GM12878 (cell line): ENCODE measurements at regions not wholly inside any gene's neighbourhood (a gene's known extent, or its start where the extent isn't known, plus 50 kb on each side); places are given as distances from the start of the nearest gene placed in this dataset.

Experiments used
- ATAC-seq: fragments of 200-7000 bp; cut with Tn5 transposase; 3 replicates; pipeline ENCODE4 v1.9.1; 2020; ENCODE audit warnings: mild to moderate bottlenecking, moderate library complexity
- BruUV-seq: library from RNA; stranded (reverse); fragments of 400-500 nt; replicated peaks from 2 replicates; lab custom pipeline; 2021; lab: Mats Ljungman, UMichigan
- CTCF ChIA-PET: fragments of 300-600 bp; sonication (Branson Sonifier 250); formaldehyde crosslinking; extraction: SDS; loops from one replicate; lab custom pipeline; 2021; ENCODE audit warnings: inconsistent platforms; lab: Yijun Ruan, JAX
- POLR2A ChIA-PET: fragments of 350-600 bp; formaldehyde crosslinking; extraction: SDS; loops from one replicate; lab custom pipeline; 2021; ENCODE audit warnings: inconsistent platforms; lab: Charles Lee
- RAD21 ChIA-PET: fragments of 300-600 bp; sonication (Branson Sonifier 250); formaldehyde crosslinking; loops from one replicate; lab custom pipeline; 2023; ENCODE audit warnings: antibody characterized with exemption; ENCODE audit not compliant: unreplicated experiment; lab: Charles Lee
- SMC1A ChIA-PET: fragments of 300-600 bp; sonication (Branson Sonifier 250); formaldehyde crosslinking; loops from one replicate; lab custom pipeline; 2023; ENCODE audit not compliant: unreplicated experiment, uncharacterized antibody; lab: Charles Lee
- DNase-seq: peaks from one replicate; pipeline ENCODE4 v3.0.0-alpha.2; 2011; ENCODE audit warnings: low read depth, low spot score
- FAIRE-seq: peaks from 3 replicates; lab custom pipeline; 2011; peaks lifted over from hg19 to GRCh38; lab: Jason Lieb, UNC
- H2AFZ ChIP-seq: 2 replicates; pipeline ENCODE4 v1.6.0; 2011; ENCODE audit warnings: low read depth, low read length, control low read depth; ENCODE audit not compliant: control insufficient read depth
- H3K27ac ChIP-seq: 2 replicates; pipeline ENCODE4 v1.5.1; 2011; ENCODE audit warnings: control low read depth; ENCODE audit not compliant: control insufficient read depth, insufficient read depth
- H3K27me3 ChIP-seq, 2 experiments: replicated peaks in 1 of 2; 2 replicates each; pipeline versions ENCODE4 v1.6.0 to v1.6.1; 2011; ENCODE audit warnings: low read length in 1 of 2; ENCODE audit not compliant: control insufficient read depth in 2 of 2, insufficient read depth in 2 of 2
- H3K36me3 ChIP-seq, 2 experiments: 2 replicates each; pipeline ENCODE4 v1.5.1; 2011; ENCODE audit warnings: low read length in 1 of 2; ENCODE audit not compliant: control insufficient read depth in 2 of 2, insufficient read depth in 2 of 2
- H3K4me1 ChIP-seq: 2 replicates; pipeline ENCODE4 v1.6.1; 2011; ENCODE audit warnings: mild to moderate bottlenecking, low read length, moderate library complexity, mixed read lengths; ENCODE audit not compliant: control insufficient read depth, insufficient read depth
- H3K4me2 ChIP-seq: 2 replicates; pipeline ENCODE4 v1.6.0; 2011; ENCODE audit warnings: control low read depth; ENCODE audit not compliant: control insufficient read depth, insufficient read depth
- H3K4me3 ChIP-seq: fragments of 200-600 bp; sonication (generic); 2 replicates; pipeline ENCODE4 v1.5.1; 2016
- H3K79me2 ChIP-seq: 2 replicates; pipeline ENCODE4 v1.6.0; 2011; ENCODE audit warnings: low read length; ENCODE audit not compliant: control insufficient read depth, insufficient read depth
- H3K9ac ChIP-seq: 2 replicates; pipeline ENCODE4 v1.8.0; 2011; ENCODE audit warnings: low read length, control low read depth, mixed read lengths; ENCODE audit not compliant: control insufficient read depth, insufficient read depth
- H3K9me3 ChIP-seq: replicated peaks from 3 replicates; pipeline ENCODE4 v1.5.1; 2011; ENCODE audit warnings: mild to moderate bottlenecking, low read length; ENCODE audit not compliant: control insufficient read depth, insufficient read depth
- H4K20me1 ChIP-seq: 2 replicates; pipeline ENCODE4 v1.6.0; 2011; ENCODE audit not compliant: control insufficient read depth, insufficient read depth
- BCL3 ChIP-seq: IDR thresholded peaks from 2 replicates; pipeline ENCODE4 v1.6.1; 2011; ENCODE audit warnings: borderline replicate concordance, low read depth, mild to moderate bottlenecking, moderate library complexity, low read length; ENCODE audit not compliant: insufficient read depth, poor library complexity, severe bottlenecking
- BCLAF1 ChIP-seq: fragments of 450-650 bp; IDR thresholded peaks from 2 replicates; pipeline ENCODE4 v1.6.1; 2017; ENCODE audit warnings: antibody characterized with exemption, mild to moderate bottlenecking, moderate library complexity
- EGR1 ChIP-seq, 2 experiments: IDR thresholded peaks; 1 replicate in 1 of 2; 2 replicates in 1 of 2; pipeline ENCODE4 v1.6.1; 2011 to 2012; ENCODE audit warnings: low read depth in 2 of 2, low read length in 2 of 2, borderline replicate concordance in 1 of 2, mild to moderate bottlenecking in 1 of 2, moderate library complexity in 1 of 2
- IKZF1 ChIP-seq: fragments of 450-650 bp; conservative IDR thresholded peaks from 2 replicates; pipeline ENCODE4 v1.6.1; 2017; ENCODE audit warnings: antibody characterized with exemption, mild to moderate bottlenecking
- MYC ChIP-seq: IDR thresholded peaks from 2 replicates; pipeline ENCODE4 v1.6.1; 2011; ENCODE audit warnings: mild to moderate bottlenecking, low read length, moderate library complexity, inconsistent platforms; ENCODE audit not compliant: insufficient read depth, insufficient replicate concordance, insufficient read length, severe bottlenecking
- NFYB ChIP-seq: IDR thresholded peaks from 2 replicates; pipeline ENCODE4 v1.6.1; 2011; ENCODE audit warnings: low read depth, mild to moderate bottlenecking, low read length, improper control_type of control experiment, moderate library complexity; ENCODE audit not compliant: insufficient read depth
- NRF1 ChIP-seq: conservative IDR thresholded peaks from 2 replicates; pipeline ENCODE4 v1.6.1; 2011; ENCODE audit warnings: mild to moderate bottlenecking, low read depth, low read length, improper control_type of control experiment
- PAX8 ChIP-seq: fragments of 450-650 bp; IDR thresholded peaks from 2 replicates; pipeline ENCODE4 v1.6.1; 2017; ENCODE audit warnings: mild to moderate bottlenecking, moderate library complexity
- PBX3 ChIP-seq: IDR thresholded peaks from 2 replicates; pipeline ENCODE4 v1.6.1; 2011; ENCODE audit warnings: mild to moderate bottlenecking, low read depth, low read length, moderate library complexity; ENCODE audit not compliant: insufficient replicate concordance
- SMAD5 ChIP-seq: IDR thresholded peaks from 2 replicates; pipeline ENCODE4 v1.6.1; 2016; ENCODE audit warnings: antibody characterized with exemption, low read depth
- SP1 ChIP-seq: IDR thresholded peaks from one replicate; pipeline ENCODE4 v1.6.1; 2011; ENCODE audit warnings: low read depth, low read length
- SRF ChIP-seq, 2 experiments: IDR thresholded peaks; 2 replicates each; pipeline ENCODE4 v1.6.1; 2011; ENCODE audit warnings: low read depth in 2 of 2, low read length in 2 of 2, mild to moderate bottlenecking in 1 of 2, moderate library complexity in 1 of 2
- WGBS: methylation state at CpG from one replicate; pipeline ENCODE4 v1.1.6; 2016; ENCODE audit warnings: low lambda C conversion rate; ENCODE audit not compliant: insufficient replicate concordance, insufficient coverage; ENCODE audit errors: missing lambda C conversion rate; 5-methylcytosine and 5-hydroxymethylcytosine counted together
- in situ Hi-C: fragments of 300-500 bp; cut with MboI; formaldehyde crosslinking; loops from 9 replicates; pipeline ENCODE4 v1.14.3; 2018; ENCODE audit warnings: mixed read lengths
- intact Hi-C: fragments of 100-400 bp; cut with micrococcal nuclease; formaldehyde crosslinking; loops from one replicate; pipeline ENCODE4 v1.14.2; 2022; ENCODE audit not compliant: unreplicated experiment

GRCh38 chr2:45209875-45210274, 200.6 kb upstream of the SIX2 start:
- SMC1A ChIA-PET: interaction anchor here (1.4 to 1.7 kb wide), 2 partner anchors 10 to 14 kb away, joined by 3 read pairs; no protein-coding TSS in a partner anchor
- TF ChIP-seq SP1: no peak
- TF ChIP-seq EGR1 (IDR thresholded peaks at IDR 0.05; ENCODE audit: borderline replicate concordance in 1 of 2, low read depth in 2 of 2, low read length in 2 of 2): no peak
- in situ Hi-C loops: no loop called here

GRCh38 chr2:45209302-45209701, 200.1 kb upstream of the SIX2 start:
- in situ Hi-C loops: no loop called here
- Histone ChIP-seq H3K79me2 (no peaks in the 10 kb centered on the region), H3K9ac (no peak overlapping the region), H3K4me3 (no peak overlapping the region), H3K9me3 (no peaks in the 10 kb centered on the region), H2AFZ (no peak overlapping the region), H3K4me1 (no peaks in the 10 kb centered on the region), H3K27ac (no peak overlapping the region), H3K27me3 (no peaks in the 10 kb centered on the region; a peak in 1 of 4 replicates), H3K4me2 (no peak overlapping the region), H4K20me1 (no peaks in the 10 kb centered on the region), H3K36me3 (no peaks in the 10 kb centered on the region)
- ChIA-PET RAD21 (no interaction called here), SMC1A (interaction anchor here (1.4 to 1.7 kb wide), 2 partner anchors 10 to 15 kb away, joined by 3 read pairs; no protein-coding TSS in a partner anchor), POLR2A (no interaction called here), CTCF (no interaction called here)
- BruUV-seq: no TSS peak
- intact Hi-C loops: no loop called here
- DNase-seq (no peak), ATAC-seq (no peak), FAIRE-seq (no peak)
- 55% methylated on average over 5 of the region's 5 CpGs for WGBS
- TF ChIP-seq NFYB (no peak), SRF (IDR thresholded peaks at IDR 0.05; ENCODE audit: low read depth in 2 of 2, low read length in 2 of 2) (no peak), IKZF1 (no peak), PBX3 (no peak), MYC (no peak), BCL3 (no peak), PAX8 (no peak), NRF1 (no peak), SMAD5 (no peak), BCLAF1 (no peak)

More at GRCh38 chr2:45209875-45210274, 200.6 kb upstream of the SIX2 start:
- Histone ChIP-seq H2AFZ (no peak overlapping the region), H3K36me3 (no peaks in the 10 kb centered on the region), H3K27me3 (no peaks in the 10 kb centered on the region; a peak in 1 of 4 replicates), H3K9ac (no peak overlapping the region), H3K79me2 (no peaks in the 10 kb centered on the region), H3K4me3 (no peak overlapping the region), H3K9me3 (no peaks in the 10 kb centered on the region), H3K27ac (no peak overlapping the region), H4K20me1 (no peaks in the 10 kb centered on the region), H3K4me2 (no peak overlapping the region), H3K4me1 (no peaks in the 10 kb centered on the region)
- RAD21 ChIA-PET: no interaction called here
- no peak for DNase-seq
- FAIRE-seq: no peak
- POLR2A ChIA-PET: no interaction called here
- CTCF ChIA-PET: no interaction called here
- intact Hi-C loops: no loop called here
- ATAC-seq: no peak
- BruUV-seq: no TSS peak
- WGBS: 0% methylated on average over 1 of the region's 1 CpG
